ENCODE measurements at regions not wholly inside any gene's neighbourhood (a gene's known extent, or its start where the extent isn't known, plus 50 kb on each side); places are given as distances from the start of the nearest gene placed in this dataset.
"Not testable (repeated sequence)": the region's sequence is repeated elsewhere in the genome, so short reads cannot be mapped to it uniquely, and the experiment has no call there.

GRCh38 chr20:56781987-56782560, 153.0 kb downstream of the TFAP2C start:
- H3K27ac Mint-ChIP-seq: peak overlapping the region in 1 of 6 donors; percentile 33
- H3K4me1 Mint-ChIP-seq; ATAC-seq (ENCODE audit: low read depth in 2 of 2); H3K9me3 Mint-ChIP-seq; H3K36me3 Mint-ChIP-seq; DNase-seq: not testable (repeated sequence)
- H3K4me3 Mint-ChIP-seq: peak overlapping the region in 1 of 8 donors; percentile 60
- peaks cover 6 to 11% (median 10%) of the 10 kb centered on the region in 3 donors for H3K27me3 Mint-ChIP-seq

GRCh38 chr20:56782814-56783213, 153.7 kb downstream of the TFAP2C start:
- ATAC-seq (ENCODE audit: low read depth in 2 of 2); H3K9me3 Mint-ChIP-seq; H3K4me1 Mint-ChIP-seq; H3K4me3 Mint-ChIP-seq; H3K36me3 Mint-ChIP-seq; DNase-seq; H3K27ac Mint-ChIP-seq: not testable (repeated sequence)
- peaks cover 8 to 11% (median 10%) of the 10 kb centered on the region in 3 donors for H3K27me3 Mint-ChIP-seq

DNA sequence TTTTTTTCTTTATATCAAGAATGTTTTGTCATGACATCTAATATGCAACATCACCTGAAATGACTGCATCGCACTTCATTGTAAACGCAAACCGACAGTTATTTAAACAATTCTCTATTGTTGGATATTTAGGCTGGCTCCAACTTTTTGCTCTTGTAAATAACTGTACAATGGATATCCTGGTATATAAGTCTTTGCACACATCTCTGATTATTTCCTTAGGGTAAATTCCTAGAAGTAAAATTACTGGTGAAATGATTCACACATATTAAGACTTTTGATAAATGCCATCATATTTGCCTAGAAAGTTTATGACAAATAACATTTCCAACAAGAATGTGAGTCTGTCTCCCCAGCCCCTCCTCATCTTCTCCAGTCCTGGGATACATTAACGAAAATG, 154.7 kb downstream of the TFAP2C start:
- no peaks in the 10 kb centered on the region for H3K36me3 Mint-ChIP-seq
- ATAC-seq (ENCODE audit: low read depth in 2 of 2): no peak
- DNase-seq: no peak
- H3K27ac Mint-ChIP-seq: no peak overlapping the region
- no peak overlapping the region for H3K4me3 Mint-ChIP-seq
- H3K4me1 Mint-ChIP-seq: peaks cover 0 to 2% (median 0%) of the 10 kb centered on the region in 3 donors
- peaks cover 7 to 11% (median 7%) of the 10 kb centered on the region in 3 donors for H3K27me3 Mint-ChIP-seq
- peaks cover 0 to 1% (median 0%) of the 10 kb centered on the region in 7 donors for H3K9me3 Mint-ChIP-seq

DNA sequence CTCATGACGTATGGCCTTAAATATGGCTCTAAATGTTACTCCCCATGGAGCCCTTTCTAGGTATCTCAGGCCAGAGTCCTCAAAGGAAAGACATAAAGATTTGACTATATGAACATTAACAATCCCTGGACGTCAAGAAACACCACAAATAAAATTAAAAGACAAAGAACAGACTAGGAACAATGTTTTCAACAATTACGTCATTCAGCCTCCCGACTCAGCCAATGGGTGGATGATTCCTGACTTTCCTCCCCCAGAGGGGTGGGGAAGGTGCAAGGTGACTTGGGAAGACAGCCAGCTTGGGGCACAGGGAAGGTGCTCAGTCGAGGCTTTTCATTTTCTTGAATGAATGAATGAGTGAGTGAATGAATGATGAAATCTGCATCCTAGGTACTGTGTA, 157.4 kb downstream of the TFAP2C start:
- ATAC-seq (ENCODE audit: low read depth in 2 of 2): no peak
- H3K4me3 Mint-ChIP-seq: no peak overlapping the region
- no peaks in the 10 kb centered on the region for H3K4me1 Mint-ChIP-seq
- peaks cover 7 to 14% (median 7%) of the 10 kb centered on the region in 3 donors for H3K27me3 Mint-ChIP-seq
- DNase-seq: no peak
- peaks cover 0 to 1% (median 0%) of the 10 kb centered on the region in 7 donors for H3K9me3 Mint-ChIP-seq
- no peak overlapping the region for H3K27ac Mint-ChIP-seq
- H3K36me3 Mint-ChIP-seq: no peaks in the 10 kb centered on the region

- Mint-ChIP-seq H3K27ac (no peak overlapping the region), H3K27me3 (peaks cover 0 to 11% (median 10%) of the 10 kb centered on the region in 3 donors), H3K36me3 (no peaks in the 10 kb centered on the region), H3K4me3 (no peak overlapping the region), H3K4me1 (no peaks in the 10 kb centered on the region), H3K9me3 (peaks cover 0 to 2% (median 0%) of the 10 kb centered on the region in 7 donors)
- ATAC-seq (ENCODE audit: low read depth in 2 of 2) (no peak), DNase-seq (no peak)
Observed at GRCh38 chr20:56788041-56788670, 159.1 kb downstream of the TFAP2C start.

DNA sequence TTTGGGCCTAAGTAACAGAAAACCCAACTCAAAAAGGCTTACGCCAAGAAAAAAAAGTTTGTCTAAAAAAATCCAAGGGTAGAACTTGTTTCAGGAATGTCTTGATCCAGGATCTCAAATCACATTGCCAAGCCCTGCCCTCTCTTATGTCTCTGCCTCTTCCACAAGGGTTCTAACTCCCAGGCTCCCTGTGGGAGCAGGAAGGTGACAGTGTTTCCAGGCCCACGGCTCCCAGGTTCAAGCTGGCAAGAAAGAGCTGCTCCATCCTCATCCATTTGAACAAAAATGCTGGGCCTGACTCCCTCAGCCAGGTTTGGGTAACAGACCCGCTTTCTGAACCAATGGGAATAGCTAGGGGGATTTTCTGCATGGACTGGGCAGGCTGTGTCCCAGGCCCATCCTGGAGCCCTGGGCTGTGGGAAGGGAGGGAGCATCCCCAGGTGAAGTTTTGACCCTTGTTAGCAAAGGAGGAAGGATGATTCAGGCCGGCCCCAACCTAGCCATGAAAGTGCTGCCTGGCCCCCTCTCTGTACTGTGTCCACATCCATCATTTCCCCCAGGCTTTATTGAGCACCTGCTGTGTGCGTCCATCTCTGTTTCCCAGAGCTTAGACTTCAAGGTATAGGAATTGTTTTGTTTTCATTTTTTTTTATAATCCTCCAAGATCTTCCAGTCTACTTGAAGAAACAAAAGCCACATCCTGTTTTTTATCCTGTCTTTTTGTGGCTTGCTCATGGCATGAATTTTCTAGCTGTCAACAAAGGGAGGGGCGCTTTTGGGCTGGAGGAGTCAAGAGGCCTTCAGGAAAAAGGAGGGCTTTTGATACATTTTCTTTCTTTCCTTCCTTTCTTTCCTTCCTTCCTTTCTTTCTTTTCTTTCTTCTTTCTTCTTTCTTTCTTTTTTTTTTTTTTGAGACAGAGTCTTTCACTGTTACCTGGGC, 159.8 kb downstream of the TFAP2C start:
- ATAC-seq (ENCODE audit: low read depth in 2 of 2): no peak
- Mint-ChIP-seq H3K27me3 (peaks cover 0 to 11% (median 10%) of the 10 kb centered on the region in 3 donors), H3K4me1 (no peaks in the 10 kb centered on the region)

GRCh38 chr20:56793916-56794315, 164.8 kb downstream of the TFAP2C start:
- no peak for ATAC-seq (ENCODE audit: low read depth in 2 of 2)
- no peak for DNase-seq
- Mint-ChIP-seq H3K36me3 (peaks cover 0 to 10% of the 10 kb centered on the region in 2 donors), H3K4me3 (no peak overlapping the region), H3K27ac (peak overlapping the region in 1 of 6 donors; percentile 96), H3K27me3 (peaks cover 11 to 16% (median 12%) of the 10 kb centered on the region in 3 donors), H3K9me3 (peaks cover 5 to 12% (median 8%) of the 10 kb centered on the region in 7 donors), H3K4me1 (no peaks in the 10 kb centered on the region)

More for the DNA sequence above, 159.8 kb downstream of the TFAP2C start:
- H3K27ac Mint-ChIP-seq: no peak overlapping the region
- H3K9me3 Mint-ChIP-seq: peaks cover 0 to 3% (median 0%) of the 10 kb centered on the region in 7 donors
- no peak overlapping the region for H3K4me3 Mint-ChIP-seq
- no peak for DNase-seq
- no peaks in the 10 kb centered on the region for H3K36me3 Mint-ChIP-seq

DNA sequence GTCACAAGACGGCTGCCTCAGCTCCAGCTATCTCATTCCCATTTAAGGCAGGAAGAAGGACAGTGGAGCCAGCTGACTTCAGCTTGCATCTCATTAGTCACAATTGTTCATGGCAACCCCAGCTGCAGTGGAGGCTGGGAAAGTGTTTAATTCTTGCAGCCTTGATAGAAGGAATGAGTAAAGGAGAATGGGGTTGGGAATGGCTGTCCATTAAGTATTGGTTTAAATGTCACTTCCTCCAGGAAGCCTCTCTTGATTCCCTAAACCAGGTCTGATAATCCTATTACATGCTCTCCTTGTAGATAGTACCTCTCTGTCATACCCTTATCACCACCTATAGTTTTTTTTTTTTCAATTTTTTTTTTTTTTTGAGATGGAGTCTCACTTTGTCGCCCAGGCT, 166.4 kb downstream of the TFAP2C start:
- DNase-seq (no peak), ATAC-seq (ENCODE audit: low read depth in 2 of 2) (no peak)
- no peaks in the 10 kb centered on the region for H3K4me1 Mint-ChIP-seq
- peak overlapping the region in 1 of 6 donors; percentile 18 for H3K27ac Mint-ChIP-seq
- H3K27me3 Mint-ChIP-seq: peaks cover 6 to 19% (median 15%) of the 10 kb centered on the region in 3 donors
- H3K4me3 Mint-ChIP-seq: no peak overlapping the region
- peaks cover 0 to 10% of the 10 kb centered on the region in 2 donors for H3K36me3 Mint-ChIP-seq
- peaks cover 5 to 14% (median 10%) of the 10 kb centered on the region in 7 donors for H3K9me3 Mint-ChIP-seq

- Mint-ChIP-seq H3K27ac (no peak overlapping the region), H3K9me3 (peaks cover 5 to 14% (median 10%) of the 10 kb centered on the region in 7 donors), H3K4me1 (no peaks in the 10 kb centered on the region), H3K36me3 (peaks cover 0 to 10% of the 10 kb centered on the region in 2 donors), H3K4me3 (peak overlapping the region in 1 of 8 donors; percentile 56), H3K27me3 (peaks cover 6 to 19% (median 15%) of the 10 kb centered on the region in 3 donors)
- ATAC-seq (ENCODE audit: low read depth in 2 of 2): no peak
- no peak for DNase-seq
Observed at GRCh38 chr20:56796345-56796744, 167.2 kb downstream of the TFAP2C start.

- Mint-ChIP-seq H3K36me3 (peaks cover 0 to 10% of the 10 kb centered on the region in 2 donors), H3K27ac (no peak overlapping the region), H3K9me3 (peaks cover 5 to 14% (median 10%) of the 10 kb centered on the region in 7 donors), H3K4me3 (no peak overlapping the region), H3K27me3 (peaks cover 6 to 19% (median 15%) of the 10 kb centered on the region in 3 donors), H3K4me1 (no peaks in the 10 kb centered on the region)
- no peak for ATAC-seq (ENCODE audit: low read depth in 2 of 2)
- DNase-seq: no peak
Observed at GRCh38 chr20:56797023-56797422, 167.9 kb downstream of the TFAP2C start.

- H3K36me3 Mint-ChIP-seq: peaks cover 0 to 10% of the 10 kb centered on the region in 2 donors
- ATAC-seq (ENCODE audit: low read depth in 2 of 2) (no peak), DNase-seq (no peak)
- H3K9me3 Mint-ChIP-seq: peaks cover 4 to 14% (median 10%) of the 10 kb centered on the region in 7 donors
- H3K4me1 Mint-ChIP-seq: no peaks in the 10 kb centered on the region
- peaks cover 6 to 16% (median 15%) of the 10 kb centered on the region in 3 donors for H3K27me3 Mint-ChIP-seq
- H3K4me3 Mint-ChIP-seq: no peak overlapping the region
- H3K27ac Mint-ChIP-seq: no peak overlapping the region
Observed at GRCh38 chr20:56798634-56799033, 169.5 kb downstream of the TFAP2C start.

DNA sequence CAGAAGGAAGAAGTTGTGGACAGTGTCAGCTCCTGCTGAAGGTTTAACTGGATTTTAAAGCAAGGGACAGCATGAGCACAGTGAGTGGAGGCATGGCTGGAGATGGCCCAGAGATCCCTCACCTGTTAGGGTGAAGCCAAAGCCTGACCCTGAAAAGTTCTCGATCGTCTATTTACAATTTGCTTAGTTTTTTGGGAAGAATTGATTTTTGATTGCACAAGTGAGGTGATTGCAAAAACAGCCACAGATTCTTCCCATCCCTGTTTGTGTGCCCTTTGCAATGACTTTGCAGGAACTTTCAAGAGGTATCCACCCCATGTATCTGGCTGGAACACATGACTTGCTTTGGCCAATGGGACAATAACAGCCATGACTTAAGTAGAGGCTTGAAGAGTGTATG, 170.1 kb downstream of the TFAP2C start:
- H3K4me3 Mint-ChIP-seq: no peak overlapping the region
- peaks cover 4 to 14% (median 9%) of the 10 kb centered on the region in 7 donors for H3K9me3 Mint-ChIP-seq
- peaks cover 6 to 16% (median 15%) of the 10 kb centered on the region in 3 donors for H3K27me3 Mint-ChIP-seq
- no peak overlapping the region for H3K27ac Mint-ChIP-seq
- H3K36me3 Mint-ChIP-seq: peaks cover 0 to 10% of the 10 kb centered on the region in 2 donors
- DNase-seq (no peak), ATAC-seq (ENCODE audit: low read depth in 2 of 2) (no peak)
- no peaks in the 10 kb centered on the region for H3K4me1 Mint-ChIP-seq

DNA sequence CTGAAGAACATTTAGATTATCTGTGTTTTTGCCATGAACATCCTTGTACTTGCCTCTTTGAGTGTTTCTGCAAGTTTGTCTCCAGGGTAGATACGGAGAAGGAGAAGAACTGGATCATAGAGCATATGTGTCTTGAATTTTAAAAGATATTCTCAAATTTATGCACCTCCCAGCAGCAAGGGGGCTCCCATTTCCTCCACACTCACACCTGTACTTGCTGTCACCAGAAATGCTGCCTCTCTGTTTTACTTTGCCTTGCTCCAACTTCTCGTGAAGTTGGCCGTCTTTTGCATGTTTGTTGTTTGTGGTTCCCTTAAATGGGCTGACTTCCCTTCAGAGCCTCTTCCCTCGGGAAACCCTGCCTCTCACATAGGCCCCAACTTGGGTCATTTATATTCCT, 171.0 kb downstream of the TFAP2C start:
- Mint-ChIP-seq H3K36me3 (peaks cover 0 to 10% of the 10 kb centered on the region in 2 donors), H3K9me3 (peaks cover 4 to 14% (median 9%) of the 10 kb centered on the region in 7 donors), H3K4me3 (no peak overlapping the region), H3K27ac (no peak overlapping the region), H3K4me1 (no peaks in the 10 kb centered on the region), H3K27me3 (peaks cover 6 to 16% (median 15%) of the 10 kb centered on the region in 3 donors)
- ATAC-seq (ENCODE audit: low read depth in 2 of 2): no peak
- no peak for DNase-seq

Measured in naive B cell (primary cell).